Endothelial cell of umbilical vein (primary cell): ENCODE measurements at regions not wholly inside any gene's neighbourhood (a gene's known extent, or its start where the extent isn't known, plus 50 kb on each side); places are given as distances from the start of the nearest gene placed in this dataset.

ENCODE experiments used
- EZH2 ChIP-seq: IDR thresholded peaks from 2 replicates; pipeline ENCODE4 v1.6.1; 2012; ENCODE audit warnings: borderline replicate concordance, low read depth, mild to moderate bottlenecking, moderate library complexity, low read length, inconsistent platforms; ENCODE audit not compliant: severe bottlenecking
- FOS ChIP-seq: IDR thresholded peaks from 2 replicates; pipeline ENCODE4 v1.6.1; 2011; ENCODE audit warnings: mild to moderate bottlenecking, low read length, moderate library complexity, borderline replicate concordance; ENCODE audit not compliant: insufficient read depth
- JUN ChIP-seq: IDR thresholded peaks from 2 replicates; pipeline ENCODE4 v1.6.1; 2011; ENCODE audit warnings: borderline replicate concordance, low read depth; ENCODE audit not compliant: insufficient read length, insufficient read depth
- MAX ChIP-seq: IDR thresholded peaks from 2 replicates; pipeline ENCODE4 v1.6.1; 2011; ENCODE audit not compliant: insufficient read depth, insufficient read length
- POLR2A ChIP-seq: IDR thresholded peaks from 2 replicates; pipeline ENCODE4 v1.6.1; 2012; ENCODE audit warnings: low read depth, mild to moderate bottlenecking, control low read depth, low read length
- POLR2AphosphoS5 ChIP-seq: IDR thresholded peaks from 2 replicates; pipeline ENCODE4 v1.6.1; 2012; ENCODE audit warnings: low read depth, mild to moderate bottlenecking, control low read depth, low read length, moderate library complexity; ENCODE audit not compliant: insufficient read depth
- TF ChIP-seq, protein P1 (sequence below), 2 donors: IDR thresholded peaks; 1 replicate in 1 of 2; 2 replicates in 1 of 2; pipeline ENCODE4 v1.5.1; 2011; ENCODE audit warnings: low read length in 2 of 2, mild to moderate bottlenecking in 2 of 2, moderate library complexity in 2 of 2, control low read depth in 1 of 2, inconsistent platforms in 1 of 2, low read depth in 1 of 2; ENCODE audit not compliant: insufficient read depth in 1 of 2; ENCODE audit errors: extremely low read depth in 1 of 2

DNA sequence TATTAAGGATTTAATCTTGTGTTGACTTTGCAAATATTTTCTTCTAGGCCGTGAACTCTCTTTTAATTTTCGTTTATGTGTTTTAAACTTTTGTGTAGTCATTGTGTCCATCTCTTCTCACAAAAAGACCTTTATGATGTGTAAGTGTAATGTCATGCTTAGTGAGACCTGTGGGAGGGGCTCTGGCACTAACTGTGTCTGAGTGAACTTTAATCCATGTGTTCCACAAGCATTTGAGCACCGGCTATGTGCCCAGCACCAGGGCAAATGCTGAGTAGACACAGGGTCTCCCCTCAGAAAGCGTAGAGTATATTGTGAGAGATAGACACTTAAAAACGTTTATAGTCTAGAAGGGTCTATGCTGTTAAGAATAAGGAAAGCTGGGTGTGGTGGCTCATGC, 272.6 kb upstream of the TUT7 start:
- TF ChIP-seq JUN (no peak), EZH2 (no peak), POLR2A (no peak), POLR2AphosphoS5 (no peak), MAX (no peak), FOS (no peak)
- TF ChIP-seq, protein P1, sequence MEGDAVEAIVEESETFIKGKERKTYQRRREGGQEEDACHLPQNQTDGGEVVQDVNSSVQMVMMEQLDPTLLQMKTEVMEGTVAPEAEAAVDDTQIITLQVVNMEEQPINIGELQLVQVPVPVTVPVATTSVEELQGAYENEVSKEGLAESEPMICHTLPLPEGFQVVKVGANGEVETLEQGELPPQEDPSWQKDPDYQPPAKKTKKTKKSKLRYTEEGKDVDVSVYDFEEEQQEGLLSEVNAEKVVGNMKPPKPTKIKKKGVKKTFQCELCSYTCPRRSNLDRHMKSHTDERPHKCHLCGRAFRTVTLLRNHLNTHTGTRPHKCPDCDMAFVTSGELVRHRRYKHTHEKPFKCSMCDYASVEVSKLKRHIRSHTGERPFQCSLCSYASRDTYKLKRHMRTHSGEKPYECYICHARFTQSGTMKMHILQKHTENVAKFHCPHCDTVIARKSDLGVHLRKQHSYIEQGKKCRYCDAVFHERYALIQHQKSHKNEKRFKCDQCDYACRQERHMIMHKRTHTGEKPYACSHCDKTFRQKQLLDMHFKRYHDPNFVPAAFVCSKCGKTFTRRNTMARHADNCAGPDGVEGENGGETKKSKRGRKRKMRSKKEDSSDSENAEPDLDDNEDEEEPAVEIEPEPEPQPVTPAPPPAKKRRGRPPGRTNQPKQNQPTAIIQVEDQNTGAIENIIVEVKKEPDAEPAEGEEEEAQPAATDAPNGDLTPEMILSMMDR (IDR thresholded peaks at IDR 0.05; ENCODE audit: extremely low read depth in 1 of 2, insufficient read depth in 1 of 2, low read depth in 1 of 2, low read length in 2 of 2): no peak
